ENCODE measurements at regions not wholly inside any gene's neighbourhood (a gene's known extent, or its start where the extent isn't known, plus 50 kb on each side); places are given as distances from the start of the nearest gene placed in this dataset.

GRCh38 chr5:96282020-96282419 lies 151.0 kb downstream of the PCSK1 start:
- ATAC-seq, result no peak

- ATAC-seq, result peak; percentile 73
Observed at GRCh38 chr5:96280946-96281393, 152.1 kb downstream of the PCSK1 start.

- peak; percentile 92 for ATAC-seq
Observed at GRCh38 chr5:96279801-96280542, 153.1 kb downstream of the PCSK1 start.

GRCh38 chr5:96278981-96279380 lies 154.1 kb downstream of the PCSK1 start:
- no peak for ATAC-seq

- ATAC-seq, result no peak
Observed at GRCh38 chr5:96275051-96275450, 158.0 kb downstream of the PCSK1 start.

GRCh38 chr5:96265487-96265886 lies 167.6 kb downstream of the PCSK1 start:
- no peak for ATAC-seq

- no peak for ATAC-seq
Observed at GRCh38 chr5:96264047-96264446, 169.0 kb downstream of the PCSK1 start.

- no peak for ATAC-seq
Observed at GRCh38 chr5:96262105-96262504, 170.9 kb downstream of the PCSK1 start.

GRCh38 chr5:96260009-96260408 lies 173.0 kb downstream of the PCSK1 start:
- ATAC-seq, result no peak

GRCh38 chr5:96259151-96259772 lies 173.8 kb downstream of the PCSK1 start:
- ATAC-seq, result peak; percentile 76

GRCh38 chr5:96258692-96259091 lies 174.4 kb downstream of the PCSK1 start:
- ATAC-seq, result no peak

GRCh38 chr5:96257904-96258303 lies 175.1 kb downstream of the PCSK1 start:
- no peak for ATAC-seq

- no peak for ATAC-seq
Observed at GRCh38 chr5:96256795-96257470, 176.1 kb downstream of the PCSK1 start.

GRCh38 chr5:96254980-96255691 lies 177.9 kb downstream of the PCSK1 start:
- ATAC-seq, result peak; percentile 66

GRCh38 chr5:96253140-96253539 lies 179.9 kb downstream of the PCSK1 start:
- ATAC-seq, result no peak

- ATAC-seq, result no peak
Observed at GRCh38 chr5:96252596-96252995, 180.5 kb downstream of the PCSK1 start.

- ATAC-seq, result no peak
Observed at GRCh38 chr5:96250782-96251181, 182.3 kb downstream of the PCSK1 start.

- no peak for ATAC-seq
Observed at GRCh38 chr5:96248131-96248530, 184.9 kb downstream of the PCSK1 start.

- peak; percentile 10 for ATAC-seq
Observed at GRCh38 chr5:96247708-96248107, 185.3 kb downstream of the PCSK1 start.

- peak; percentile 99 for ATAC-seq
Observed at GRCh38 chr5:96247097-96247701, 185.8 kb downstream of the PCSK1 start.

- no peak for ATAC-seq
Observed at GRCh38 chr5:96245140-96246091, 187.6 kb downstream of the PCSK1 start.

Data from esophagus mucosa (tissue), 1 donor.